PFSK-1 (cell line): ENCODE measurements at regions not wholly inside any gene's neighbourhood (a gene's known extent, or its start where the extent isn't known, plus 50 kb on each side); places are given as distances from the start of the nearest gene placed in this dataset.

ENCODE experiments used
- FOXP2 ChIP-seq: optimal IDR thresholded peaks from 2 replicates; pipeline ENCODE3; 2011; ENCODE audit warnings: borderline replicate concordance, control low read depth, inconsistent platforms; ENCODE audit not compliant: insufficient read depth; ENCODE audit errors: extremely low read length, extremely low read depth
- POLR2AphosphoS5 ChIP-seq: IDR thresholded peaks from 2 replicates; pipeline ENCODE4 v1.6.1; 2012; ENCODE audit warnings: low read depth, mild to moderate bottlenecking, control low read depth, low read length, moderate library complexity
- SIN3A ChIP-seq: IDR thresholded peaks from 2 replicates; pipeline ENCODE4 v1.6.1; 2012; ENCODE audit warnings: mild to moderate bottlenecking, low read length, moderate library complexity, borderline replicate concordance; ENCODE audit not compliant: insufficient read depth
- TAF1 ChIP-seq: IDR thresholded peaks from 2 replicates; pipeline ENCODE4 v1.6.1; 2012; ENCODE audit warnings: low read length, control low read depth, borderline replicate concordance; ENCODE audit not compliant: insufficient read depth
- TF ChIP-seq, protein P1 (sequence below), 2 experiments: IDR thresholded peaks; 2 replicates each; pipeline versions ENCODE4 v1.6.1 to v1.8.0; 2011 to 2012; ENCODE audit warnings: low read depth in 2 of 2, low read length in 2 of 2, control low read depth in 1 of 2, inconsistent platforms in 1 of 2, mild to moderate bottlenecking in 1 of 2, moderate library complexity in 1 of 2; ENCODE audit not compliant: insufficient read depth in 1 of 2

DNA sequence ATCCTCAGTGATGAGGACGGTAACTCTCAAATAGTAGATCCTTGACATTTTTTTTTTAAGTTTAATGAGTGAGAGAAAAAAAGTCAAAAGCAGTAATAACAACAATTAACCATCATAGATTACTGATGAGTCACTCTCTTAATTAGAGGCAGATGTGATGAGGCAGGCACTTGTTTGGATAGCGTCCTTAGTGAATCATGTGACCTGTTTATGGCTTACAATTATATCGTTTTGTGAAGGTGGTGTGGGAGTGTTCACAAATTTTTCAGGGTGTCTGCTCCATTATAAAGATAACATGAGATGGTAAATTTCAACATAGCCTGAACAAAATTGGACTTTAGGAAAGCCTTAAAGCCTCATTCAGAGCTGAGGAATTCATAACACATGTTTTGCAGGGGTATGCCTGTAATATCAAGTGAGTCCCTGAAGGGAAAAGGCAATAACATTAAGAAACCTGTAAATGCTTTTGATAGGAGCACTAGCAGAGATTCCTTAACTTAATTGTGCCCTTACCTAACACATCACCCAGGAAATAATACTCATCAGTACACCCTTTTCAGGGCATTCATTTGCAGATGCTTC is 51.9 kb upstream of the XIAP start:
- no peak for TF ChIP-seq FOXP2
- no peak for TF ChIP-seq POLR2AphosphoS5
- no peak for TF ChIP-seq SIN3A
- TF ChIP-seq, protein P1, sequence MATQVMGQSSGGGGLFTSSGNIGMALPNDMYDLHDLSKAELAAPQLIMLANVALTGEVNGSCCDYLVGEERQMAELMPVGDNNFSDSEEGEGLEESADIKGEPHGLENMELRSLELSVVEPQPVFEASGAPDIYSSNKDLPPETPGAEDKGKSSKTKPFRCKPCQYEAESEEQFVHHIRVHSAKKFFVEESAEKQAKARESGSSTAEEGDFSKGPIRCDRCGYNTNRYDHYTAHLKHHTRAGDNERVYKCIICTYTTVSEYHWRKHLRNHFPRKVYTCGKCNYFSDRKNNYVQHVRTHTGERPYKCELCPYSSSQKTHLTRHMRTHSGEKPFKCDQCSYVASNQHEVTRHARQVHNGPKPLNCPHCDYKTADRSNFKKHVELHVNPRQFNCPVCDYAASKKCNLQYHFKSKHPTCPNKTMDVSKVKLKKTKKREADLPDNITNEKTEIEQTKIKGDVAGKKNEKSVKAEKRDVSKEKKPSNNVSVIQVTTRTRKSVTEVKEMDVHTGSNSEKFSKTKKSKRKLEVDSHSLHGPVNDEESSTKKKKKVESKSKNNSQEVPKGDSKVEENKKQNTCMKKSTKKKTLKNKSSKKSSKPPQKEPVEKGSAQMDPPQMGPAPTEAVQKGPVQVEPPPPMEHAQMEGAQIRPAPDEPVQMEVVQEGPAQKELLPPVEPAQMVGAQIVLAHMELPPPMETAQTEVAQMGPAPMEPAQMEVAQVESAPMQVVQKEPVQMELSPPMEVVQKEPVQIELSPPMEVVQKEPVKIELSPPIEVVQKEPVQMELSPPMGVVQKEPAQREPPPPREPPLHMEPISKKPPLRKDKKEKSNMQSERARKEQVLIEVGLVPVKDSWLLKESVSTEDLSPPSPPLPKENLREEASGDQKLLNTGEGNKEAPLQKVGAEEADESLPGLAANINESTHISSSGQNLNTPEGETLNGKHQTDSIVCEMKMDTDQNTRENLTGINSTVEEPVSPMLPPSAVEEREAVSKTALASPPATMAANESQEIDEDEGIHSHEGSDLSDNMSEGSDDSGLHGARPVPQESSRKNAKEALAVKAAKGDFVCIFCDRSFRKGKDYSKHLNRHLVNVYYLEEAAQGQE (IDR thresholded peaks at IDR 0.05; ENCODE audit: insufficient read depth in 1 of 2, low read depth in 2 of 2, low read length in 2 of 2), result no peak
- TF ChIP-seq TAF1, result no peak

DNA sequence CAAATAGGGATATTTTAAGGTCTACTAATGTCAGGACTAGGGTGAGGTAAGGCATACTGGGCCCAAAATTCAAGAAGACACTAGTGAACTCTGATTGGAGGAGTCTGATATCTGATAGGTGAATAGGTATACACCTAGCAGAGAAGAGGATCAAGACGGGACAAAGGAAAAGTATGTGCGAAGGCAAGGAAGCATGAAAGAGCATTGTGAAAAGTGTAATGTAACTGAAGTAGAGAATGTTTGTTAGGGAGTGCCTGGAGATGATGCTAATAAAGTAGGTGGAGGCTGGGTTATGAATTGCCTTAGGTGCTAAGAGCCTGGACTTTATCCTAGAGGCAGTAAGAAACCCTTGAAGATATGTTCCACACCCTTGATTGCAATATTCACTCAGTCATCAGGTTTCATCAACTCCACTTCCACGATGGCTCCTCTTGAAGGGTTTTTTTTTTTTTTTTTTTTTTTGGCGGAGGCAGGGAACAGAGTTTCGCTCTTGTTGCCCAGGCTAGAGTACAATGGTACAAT is 49.9 kb upstream of the XIAP start:
- TF ChIP-seq POLR2AphosphoS5 (no peak), TAF1 (no peak), FOXP2 (no peak), SIN3A (no peak)
- TF ChIP-seq, protein P1 (IDR thresholded peaks at IDR 0.05; ENCODE audit: insufficient read depth in 1 of 2, low read depth in 2 of 2, low read length in 2 of 2), result no peak
